Upper lobe of left lung (tissue), 4 donors: ENCODE measurements at regions not wholly inside any gene's neighbourhood (a gene's known extent, or its start where the extent isn't known, plus 50 kb on each side); places are given as distances from the start of the nearest gene placed in this dataset.

Experiments used
- CTCF ChIP-seq, 6 experiments: fragments of 450-650 bp in 4 of 6; fragments of 200-600 bp in 2 of 6; sonication (generic) in 2 of 6; IDR thresholded peaks; one replicate each; pipeline ENCODE4 v1.5.1; 2016 to 2019; ENCODE audit warnings: antibody characterized with exemption in 6 of 6
- EP300 ChIP-seq, 4 donors: sonication (generic); formaldehyde crosslinking; IDR thresholded peaks; one replicate each; pipeline ENCODE4 v1.5.1; 2017; ENCODE audit warnings: antibody characterized with exemption in 4 of 4, control low read depth in 2 of 4
- POLR2A ChIP-seq, 4 donors: fragments of 450-650 bp; IDR thresholded peaks; one replicate each; pipeline ENCODE4 v1.5.1; 2016 to 2017; ENCODE audit warnings: antibody characterized with exemption in 4 of 4, mild to moderate bottlenecking in 2 of 4
- POLR2AphosphoS5 ChIP-seq, 2 donors: sonication (generic); formaldehyde crosslinking; IDR thresholded peaks; one replicate each; pipeline ENCODE4 v1.5.1; 2017; ENCODE audit warnings: antibody characterized with exemption in 2 of 2

GRCh38 chr2:15115776-15116175, 445.4 kb downstream of the NBAS start:
- TF ChIP-seq CTCF (IDR thresholded peaks at IDR 0.05), result no peak
- TF ChIP-seq POLR2A (IDR thresholded peaks at IDR 0.05), result no peak
- TF ChIP-seq EP300 (IDR thresholded peaks at IDR 0.05), result no peak
- no peak for TF ChIP-seq POLR2AphosphoS5 (IDR thresholded peaks at IDR 0.05)
